GM12878 (cell line): ENCODE measurements at regions not wholly inside any gene's neighbourhood (a gene's known extent, or its start where the extent isn't known, plus 50 kb on each side); places are given as distances from the start of the nearest gene placed in this dataset.

Experiments
- ATAC-seq: fragments of 200-7000 bp; cut with Tn5 transposase; 3 replicates; pipeline ENCODE4 v1.9.1; 2020; ENCODE audit warnings: mild to moderate bottlenecking, moderate library complexity
- BruUV-seq: library from RNA; stranded (reverse); fragments of 400-500 nt; replicated peaks from 2 replicates; lab custom pipeline; 2021; lab: Mats Ljungman, UMichigan
- CTCF ChIA-PET: fragments of 300-600 bp; sonication (Branson Sonifier 250); formaldehyde crosslinking; extraction: SDS; loops from one replicate; lab custom pipeline; 2021; ENCODE audit warnings: inconsistent platforms; lab: Yijun Ruan, JAX
- POLR2A ChIA-PET: fragments of 350-600 bp; formaldehyde crosslinking; extraction: SDS; loops from one replicate; lab custom pipeline; 2021; ENCODE audit warnings: inconsistent platforms; lab: Charles Lee
- RAD21 ChIA-PET: fragments of 300-600 bp; sonication (Branson Sonifier 250); formaldehyde crosslinking; loops from one replicate; lab custom pipeline; 2023; ENCODE audit warnings: antibody characterized with exemption; ENCODE audit not compliant: unreplicated experiment; lab: Charles Lee
- SMC1A ChIA-PET: fragments of 300-600 bp; sonication (Branson Sonifier 250); formaldehyde crosslinking; loops from one replicate; lab custom pipeline; 2023; ENCODE audit not compliant: unreplicated experiment, uncharacterized antibody; lab: Charles Lee
- DNase-seq: peaks from one replicate; pipeline ENCODE4 v3.0.0-alpha.2; 2011; ENCODE audit warnings: low read depth, low spot score
- FAIRE-seq: peaks from 3 replicates; lab custom pipeline; 2011; peaks lifted over from hg19 to GRCh38; lab: Jason Lieb, UNC
- H2AFZ ChIP-seq: 2 replicates; pipeline ENCODE4 v1.6.0; 2011; ENCODE audit warnings: low read depth, low read length, control low read depth; ENCODE audit not compliant: control insufficient read depth
- H3K27ac ChIP-seq: 2 replicates; pipeline ENCODE4 v1.5.1; 2011; ENCODE audit warnings: control low read depth; ENCODE audit not compliant: control insufficient read depth, insufficient read depth
- H3K27me3 ChIP-seq, 2 experiments: replicated peaks in 1 of 2; 2 replicates each; pipeline versions ENCODE4 v1.6.0 to v1.6.1; 2011; ENCODE audit warnings: low read length in 1 of 2; ENCODE audit not compliant: control insufficient read depth in 2 of 2, insufficient read depth in 2 of 2
- H3K36me3 ChIP-seq, 2 experiments: 2 replicates each; pipeline ENCODE4 v1.5.1; 2011; ENCODE audit warnings: low read length in 1 of 2; ENCODE audit not compliant: control insufficient read depth in 2 of 2, insufficient read depth in 2 of 2
- H3K4me1 ChIP-seq: 2 replicates; pipeline ENCODE4 v1.6.1; 2011; ENCODE audit warnings: mild to moderate bottlenecking, low read length, moderate library complexity, mixed read lengths; ENCODE audit not compliant: control insufficient read depth, insufficient read depth
- H3K4me2 ChIP-seq: 2 replicates; pipeline ENCODE4 v1.6.0; 2011; ENCODE audit warnings: control low read depth; ENCODE audit not compliant: control insufficient read depth, insufficient read depth
- H3K4me3 ChIP-seq: fragments of 200-600 bp; sonication (generic); 2 replicates; pipeline ENCODE4 v1.5.1; 2016
- H3K79me2 ChIP-seq: 2 replicates; pipeline ENCODE4 v1.6.0; 2011; ENCODE audit warnings: low read length; ENCODE audit not compliant: control insufficient read depth, insufficient read depth
- H3K9ac ChIP-seq: 2 replicates; pipeline ENCODE4 v1.8.0; 2011; ENCODE audit warnings: low read length, control low read depth, mixed read lengths; ENCODE audit not compliant: control insufficient read depth, insufficient read depth
- H3K9me3 ChIP-seq: replicated peaks from 3 replicates; pipeline ENCODE4 v1.5.1; 2011; ENCODE audit warnings: mild to moderate bottlenecking, low read length; ENCODE audit not compliant: control insufficient read depth, insufficient read depth
- H4K20me1 ChIP-seq: 2 replicates; pipeline ENCODE4 v1.6.0; 2011; ENCODE audit not compliant: control insufficient read depth, insufficient read depth
- BACH1 ChIP-seq: fragments of 450-650 bp; IDR thresholded peaks from 2 replicates; pipeline ENCODE4 v1.6.1; 2017; ENCODE audit warnings: mild to moderate bottlenecking, borderline replicate concordance
- FOS ChIP-seq: IDR thresholded peaks from 3 replicates; pipeline ENCODE4 v1.6.1; 2011; ENCODE audit warnings: borderline replicate concordance; ENCODE audit not compliant: insufficient read length; ENCODE audit errors: extremely low read depth
- HCFC1 ChIP-seq: fragments of 150-350 bp; IDR thresholded peaks from 2 replicates; pipeline ENCODE4 v1.6.1; 2014; ENCODE audit warnings: low read length
- HDAC6 ChIP-seq: fragments of 200-600 bp; sonication (generic); IDR thresholded peaks from one replicate; pipeline ENCODE4 v1.8.0; 2017; ENCODE audit warnings: antibody characterized with exemption; ENCODE audit not compliant: unreplicated experiment
- JUNB ChIP-seq: IDR thresholded peaks from 2 replicates; pipeline ENCODE4 v1.6.1; 2016; ENCODE audit warnings: antibody characterized with exemption, mild to moderate bottlenecking
- NFIC ChIP-seq: IDR thresholded peaks from 2 replicates; pipeline ENCODE4 v1.6.1; 2012; ENCODE audit warnings: low read depth, mild to moderate bottlenecking, inconsistent platforms, low read length, moderate library complexity
- NFYB ChIP-seq: IDR thresholded peaks from 2 replicates; pipeline ENCODE4 v1.6.1; 2011; ENCODE audit warnings: low read depth, mild to moderate bottlenecking, low read length, improper control_type of control experiment, moderate library complexity; ENCODE audit not compliant: insufficient read depth
- NR2F1 ChIP-seq: fragments of 450-650 bp; conservative IDR thresholded peaks from 2 replicates; pipeline ENCODE4 v1.6.1; 2017; ENCODE audit warnings: mild to moderate bottlenecking
- PAX8 ChIP-seq: fragments of 450-650 bp; IDR thresholded peaks from 2 replicates; pipeline ENCODE4 v1.6.1; 2017; ENCODE audit warnings: mild to moderate bottlenecking, moderate library complexity
- POLR2A ChIP-seq: IDR thresholded peaks from 2 replicates; pipeline ENCODE4 v1.6.1; 2011; ENCODE audit warnings: low read depth, mild to moderate bottlenecking, low read length
- RB1 ChIP-seq: fragments of 450-650 bp; formaldehyde crosslinking; IDR thresholded peaks from 2 replicates; pipeline ENCODE4 v1.6.1; 2017; ENCODE audit warnings: mild to moderate bottlenecking, borderline replicate concordance
- REST ChIP-seq: IDR thresholded peaks from 2 replicates; pipeline ENCODE4 v1.6.1; 2012; ENCODE audit warnings: mild to moderate bottlenecking, low read depth, low read length
- TCF12 ChIP-seq: IDR thresholded peaks from 2 replicates; pipeline ENCODE4 v1.6.1; 2011; ENCODE audit warnings: low read depth, mild to moderate bottlenecking, low read length
- WGBS: methylation state at CpG from one replicate; pipeline ENCODE4 v1.1.6; 2016; ENCODE audit warnings: low lambda C conversion rate; ENCODE audit not compliant: insufficient replicate concordance, insufficient coverage; ENCODE audit errors: missing lambda C conversion rate; 5-methylcytosine and 5-hydroxymethylcytosine counted together
- in situ Hi-C: fragments of 300-500 bp; cut with MboI; formaldehyde crosslinking; loops from 9 replicates; pipeline ENCODE4 v1.14.3; 2018; ENCODE audit warnings: mixed read lengths
- intact Hi-C: fragments of 100-400 bp; cut with micrococcal nuclease; formaldehyde crosslinking; loops from one replicate; pipeline ENCODE4 v1.14.2; 2022; ENCODE audit not compliant: unreplicated experiment

GRCh38 chr9:115362101-115362500 lies 244.1 kb upstream of the TNC start (continued):
- TF ChIP-seq REST, result no peak
- no peak for TF ChIP-seq FOS
- TF ChIP-seq, all 136 proteins: peak for 0

GRCh38 chr9:115362640-115363039 lies 244.7 kb upstream of the TNC start:
- ChIA-PET CTCF (interaction anchor here (0.9 to 1.2 kb wide), 3 partner anchors 14 to 160 kb away, joined by 3 read pairs; no protein-coding TSS in a partner anchor), POLR2A (no interaction called here), SMC1A (interaction anchor here (0.7 to 1.4 kb wide), 4 partner anchors 12 to 1661 kb away, joined by 3 read pairs; no protein-coding TSS in a partner anchor), RAD21 (no interaction called here)
- ATAC-seq (no peak), DNase-seq (no peak), FAIRE-seq (no peak)
- H2AFZ ChIP-seq, result no peak overlapping the region
- H3K9ac ChIP-seq, result no peak overlapping the region
- H3K36me3 ChIP-seq, result no peaks in the 10 kb centered on the region
- TF ChIP-seq BACH1 (no peak), NR2F1 (no peak), FOS (no peak), POLR2A (no peak), RB1 (no peak), REST (no peak), HCFC1 (no peak), TCF12 (no peak), PAX8 (no peak), NFIC (no peak), JUNB (no peak), NFYB (no peak), HDAC6 (no peak)
- H3K4me3 ChIP-seq, result no peak overlapping the region
- no peaks in the 10 kb centered on the region for H4K20me1 ChIP-seq
- no peaks in the 10 kb centered on the region for H3K9me3 ChIP-seq
- in situ Hi-C loops (no loop called here), intact Hi-C loops (no loop called here)
- WGBS, result 11% methylated on average over 2 of the region's 2 CpGs
- H3K4me1 ChIP-seq, result no peaks in the 10 kb centered on the region
- H3K27ac ChIP-seq, result no peak overlapping the region
- no peaks in the 10 kb centered on the region for H3K79me2 ChIP-seq
- no peak overlapping the region for H3K4me2 ChIP-seq
- H3K27me3 ChIP-seq, result no peaks in the 10 kb centered on the region
- BruUV-seq, result no TSS peak
